DOHH2 (cell line): ENCODE measurements at regions not wholly inside any gene's neighbourhood (a gene's known extent, or its start where the extent isn't known, plus 50 kb on each side); places are given as distances from the start of the nearest gene placed in this dataset.

Source experiments
- H3F3A ChIP-seq: fragments of 200-600 bp; sonication (generic), shearing (Covaris generic); 2 replicates; pipeline ENCODE4 v1.6.0; 2016; ENCODE audit warnings: antibody characterized with exemption, mild to moderate bottlenecking; ENCODE audit not compliant: control insufficient read depth, insufficient read depth
- H3K27ac ChIP-seq: fragments of 200-600 bp; sonication (generic); 2 replicates; pipeline ENCODE4 v1.5.1; 2014; ENCODE audit warnings: low read depth, mild to moderate bottlenecking, low read length, moderate library complexity
- H3K27me3 ChIP-seq: fragments of 200-600 bp; sonication (generic); 2 replicates; pipeline ENCODE4 v1.6.1; 2014; ENCODE audit warnings: mild to moderate bottlenecking, low read length, mixed read lengths; ENCODE audit not compliant: control insufficient read depth
- H3K36me3 ChIP-seq: fragments of 200-600 bp; sonication (generic); 2 replicates; pipeline ENCODE4 v1.6.1; 2014; ENCODE audit warnings: mild to moderate bottlenecking, low read length, moderate library complexity, mixed read lengths; ENCODE audit not compliant: control insufficient read depth
- H3K4me1 ChIP-seq: fragments of 200-600 bp; sonication (generic); 2 replicates; pipeline ENCODE4 v1.6.1; 2014; ENCODE audit warnings: mild to moderate bottlenecking, low read length, mixed read lengths; ENCODE audit not compliant: control insufficient read depth
- H3K4me2 ChIP-seq: fragments of 200-600 bp; sonication (generic); 2 replicates; pipeline ENCODE4 v1.6.0; 2014; ENCODE audit warnings: mild to moderate bottlenecking, low read length, moderate library complexity
- H3K4me3 ChIP-seq: fragments of 200-600 bp; sonication (generic); 2 replicates; pipeline ENCODE4 v1.5.1; 2014; ENCODE audit warnings: mild to moderate bottlenecking, low read length, mixed read lengths
- H3K79me2 ChIP-seq: fragments of 200-600 bp; sonication (generic); 2 replicates; pipeline ENCODE4 v1.6.1; 2014; ENCODE audit warnings: mild to moderate bottlenecking, low read length, mixed read lengths; ENCODE audit not compliant: control insufficient read depth
- H3K9me2 ChIP-seq: fragments of 200-600 bp; sonication (generic); replicated peaks from 2 replicates; pipeline ENCODE4 v1.6.1; 2014; ENCODE audit warnings: mild to moderate bottlenecking, low read length, mixed read lengths; ENCODE audit not compliant: control insufficient read depth
- H3K9me3 ChIP-seq: fragments of 200-600 bp; sonication (generic); 2 replicates; pipeline ENCODE4 v1.6.1; 2014; ENCODE audit warnings: antibody characterized with exemption, low read length, mixed read lengths; ENCODE audit not compliant: control insufficient read depth, insufficient read depth
- H4K20me1 ChIP-seq: fragments of 200-600 bp; sonication (generic); 2 replicates; pipeline ENCODE4 v1.6.0; 2014; ENCODE audit warnings: low read depth, mild to moderate bottlenecking, antibody characterized with exemption, low read length, moderate library complexity; ENCODE audit not compliant: control insufficient read depth, insufficient read depth
- EZH2phosphoT487 ChIP-seq: fragments of 200-600 bp; sonication (generic); IDR thresholded peaks from 2 replicates; pipeline ENCODE4 v1.6.1; 2017; ENCODE audit warnings: borderline replicate concordance, mild to moderate bottlenecking, antibody characterized with exemption, low read length, moderate library complexity, mixed read lengths
- TF ChIP-seq, protein P1 (sequence below): fragments of 200-600 bp; sonication (generic); IDR thresholded peaks from one replicate; pipeline ENCODE4 v1.5.1; 2014; ENCODE audit warnings: antibody characterized with exemption, mild to moderate bottlenecking, low read depth, low read length; ENCODE audit not compliant: poor library complexity, severe bottlenecking

DNA sequence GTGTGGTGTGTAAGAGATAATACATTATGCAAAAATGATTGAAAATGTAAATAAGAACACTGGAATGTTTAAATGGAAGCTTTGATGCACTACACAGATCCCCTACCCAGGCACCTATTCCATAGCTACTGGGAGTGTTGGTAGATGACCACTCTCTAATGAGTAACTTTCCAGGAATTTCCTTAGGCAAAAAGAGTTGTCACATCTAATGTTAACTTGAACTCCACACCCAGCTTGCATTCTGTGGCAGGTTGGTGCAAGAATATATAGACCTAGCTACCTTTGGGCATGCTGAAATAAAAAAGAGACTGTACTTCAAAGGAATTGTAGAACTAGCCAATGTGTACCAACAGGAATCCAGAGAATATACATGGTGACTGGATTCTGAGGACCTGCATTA lies 1254.2 kb upstream of the EYS start:
- Histone ChIP-seq H3K27ac (no peak overlapping the region), H3K36me3 (no peaks in the 10 kb centered on the region), H3K4me2 (no peak overlapping the region), H4K20me1 (no peaks in the 10 kb centered on the region), H3K4me1 (no peaks in the 10 kb centered on the region), H3K4me3 (no peak overlapping the region), H3F3A (no peaks in the 10 kb centered on the region), H3K79me2 (no peaks in the 10 kb centered on the region), H3K27me3 (no peaks in the 10 kb centered on the region), H3K9me2 (no peaks in the 10 kb centered on the region), H3K9me3 (no peaks in the 10 kb centered on the region)
- TF ChIP-seq EZH2phosphoT487 = no peak
- TF ChIP-seq, protein P1, sequence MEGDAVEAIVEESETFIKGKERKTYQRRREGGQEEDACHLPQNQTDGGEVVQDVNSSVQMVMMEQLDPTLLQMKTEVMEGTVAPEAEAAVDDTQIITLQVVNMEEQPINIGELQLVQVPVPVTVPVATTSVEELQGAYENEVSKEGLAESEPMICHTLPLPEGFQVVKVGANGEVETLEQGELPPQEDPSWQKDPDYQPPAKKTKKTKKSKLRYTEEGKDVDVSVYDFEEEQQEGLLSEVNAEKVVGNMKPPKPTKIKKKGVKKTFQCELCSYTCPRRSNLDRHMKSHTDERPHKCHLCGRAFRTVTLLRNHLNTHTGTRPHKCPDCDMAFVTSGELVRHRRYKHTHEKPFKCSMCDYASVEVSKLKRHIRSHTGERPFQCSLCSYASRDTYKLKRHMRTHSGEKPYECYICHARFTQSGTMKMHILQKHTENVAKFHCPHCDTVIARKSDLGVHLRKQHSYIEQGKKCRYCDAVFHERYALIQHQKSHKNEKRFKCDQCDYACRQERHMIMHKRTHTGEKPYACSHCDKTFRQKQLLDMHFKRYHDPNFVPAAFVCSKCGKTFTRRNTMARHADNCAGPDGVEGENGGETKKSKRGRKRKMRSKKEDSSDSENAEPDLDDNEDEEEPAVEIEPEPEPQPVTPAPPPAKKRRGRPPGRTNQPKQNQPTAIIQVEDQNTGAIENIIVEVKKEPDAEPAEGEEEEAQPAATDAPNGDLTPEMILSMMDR = no peak

DNA sequence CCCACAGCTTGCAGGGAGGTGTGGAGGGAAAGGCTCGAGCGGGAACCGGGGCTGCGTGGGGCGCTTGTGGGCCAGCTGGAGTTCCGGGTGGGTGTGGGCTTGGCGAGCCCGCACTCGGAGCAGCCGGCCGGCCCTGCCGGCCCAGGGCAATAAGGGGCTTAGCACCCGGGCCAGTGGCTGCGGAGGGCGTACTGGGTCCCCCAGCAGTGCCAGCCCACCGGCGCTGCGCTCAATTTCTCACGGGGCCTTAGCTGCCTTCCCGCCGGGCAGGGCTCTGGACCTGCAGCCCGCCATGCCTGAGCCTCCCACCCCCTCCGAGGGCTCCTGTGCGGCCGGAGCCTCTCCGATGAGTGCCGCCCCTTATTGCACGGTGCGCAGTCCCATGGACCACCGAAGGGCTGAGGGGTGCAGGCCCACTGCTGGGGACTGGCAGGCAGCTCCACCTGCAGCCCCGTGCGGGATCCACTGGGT lies 1242.2 kb upstream of the EYS start:
- TF ChIP-seq, protein P1 = no peak
- Histone ChIP-seq H4K20me1 (no peaks in the 10 kb centered on the region), H3K9me2 (no peaks in the 10 kb centered on the region), H3K4me3 (no peak overlapping the region), H3K27ac (no peak overlapping the region), H3K4me1 (no peaks in the 10 kb centered on the region), H3K79me2 (no peaks in the 10 kb centered on the region), H3F3A (no peaks in the 10 kb centered on the region), H3K4me2 (no peak overlapping the region), H3K9me3 (no peaks in the 10 kb centered on the region), H3K36me3 (no peaks in the 10 kb centered on the region), H3K27me3 (no peaks in the 10 kb centered on the region)

DNA sequence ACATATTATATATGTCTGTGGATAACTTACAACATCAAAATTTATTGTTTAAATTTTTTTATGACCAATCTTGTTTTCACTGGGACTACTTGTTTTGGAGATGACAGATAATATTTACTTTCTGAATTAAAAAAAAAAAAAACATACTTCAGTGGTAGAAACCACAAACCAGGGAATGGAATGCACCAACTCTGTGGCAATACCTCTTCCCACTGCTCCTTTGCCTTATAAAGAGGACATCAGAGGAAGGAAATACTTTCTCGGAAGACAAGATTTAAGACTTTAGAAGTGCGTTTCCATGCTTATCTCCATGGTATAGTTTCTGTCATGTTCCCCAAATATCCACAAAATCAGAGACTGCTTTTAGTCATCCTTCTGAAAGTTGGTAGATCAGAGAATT lies 1241.1 kb upstream of the EYS start:
- Histone ChIP-seq H3K27ac (no peak overlapping the region), H3K36me3 (no peaks in the 10 kb centered on the region), H3K4me3 (no peak overlapping the region), H3K9me2 (no peaks in the 10 kb centered on the region), H3K4me2 (no peak overlapping the region), H4K20me1 (no peaks in the 10 kb centered on the region), H3K9me3 (no peaks in the 10 kb centered on the region), H3K4me1 (no peaks in the 10 kb centered on the region), H3K79me2 (no peaks in the 10 kb centered on the region), H3K27me3 (no peaks in the 10 kb centered on the region), H3F3A (no peaks in the 10 kb centered on the region)
- TF ChIP-seq, protein P1 = no peak
- TF ChIP-seq EZH2phosphoT487 = no peak

DNA sequence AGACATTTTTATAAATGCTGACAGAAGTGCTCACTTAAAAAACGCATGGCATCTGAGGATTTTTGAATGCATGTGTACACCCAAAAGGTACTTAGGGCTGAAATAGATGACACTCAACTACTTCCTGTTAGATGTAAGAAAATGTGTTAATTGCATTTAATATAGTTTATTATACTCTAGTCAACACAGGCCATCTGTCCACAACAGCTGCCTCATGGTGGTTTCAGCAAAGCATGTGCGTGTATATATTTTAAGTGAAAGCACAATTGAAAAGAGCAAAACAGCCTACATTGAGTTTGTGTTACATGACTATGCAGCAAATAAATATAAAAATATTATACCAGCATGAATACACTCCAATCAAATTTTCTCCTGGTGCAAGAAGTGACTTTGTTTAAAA lies 1233.0 kb upstream of the EYS start:
- Histone ChIP-seq H3F3A (no peaks in the 10 kb centered on the region), H3K79me2 (no peaks in the 10 kb centered on the region), H4K20me1 (no peaks in the 10 kb centered on the region), H3K4me3 (no peak overlapping the region), H3K27ac (no peak overlapping the region), H3K36me3 (no peaks in the 10 kb centered on the region), H3K9me3 (peaks cover 9% of the 10 kb centered on the region; the same call in 1 of the 2 replicates), H3K4me2 (no peak overlapping the region), H3K4me1 (no peaks in the 10 kb centered on the region), H3K27me3 (no peaks in the 10 kb centered on the region), H3K9me2 (no peaks in the 10 kb centered on the region)
- TF ChIP-seq, protein P1 = no peak
- TF ChIP-seq EZH2phosphoT487 = no peak
